ENCODE measurements at regions not wholly inside any gene's neighbourhood (a gene's known extent, or its start where the extent isn't known, plus 50 kb on each side); places are given as distances from the start of the nearest gene placed in this dataset.

- Mint-ChIP-seq H3K9me3 (peaks cover 0 to 6% of the 10 kb centered on the region in 2 experiments; a peak in 2 of 5 replicates), H3K27me3 (ENCODE audit: low read depth) (no peaks in the 10 kb centered on the region), H3K4me1 (no peaks in the 10 kb centered on the region), H3K36me3 (ENCODE audit: insufficient read depth in 1 of 3, low read depth in 3 of 3) (no peaks in the 10 kb centered on the region), H3K27ac (no peak overlapping the region), H3K4me3 (no peak overlapping the region)
- Histone ChIP-seq H3K4ac (ENCODE audit: low read depth, low read length) (no peak overlapping the region), H3K14ac (ENCODE audit: insufficient read depth, low read length) (no peak overlapping the region), H4K91ac (ENCODE audit: insufficient read length, low read depth, low read length) (no peak overlapping the region), H3K23ac (ENCODE audit: insufficient read length, low read depth, low read length) (no peak overlapping the region), H3T11ph (ENCODE audit: low read length) (no peak overlapping the region), H3K23me2 (ENCODE audit: insufficient read length, low read depth, low read length, poor library complexity, severe bottlenecking) (no peaks in the 10 kb centered on the region), H2BK20ac (ENCODE audit: low read depth, low read length, poor library complexity, severe bottlenecking) (no peak overlapping the region), H4K20me1 (ENCODE audit: control insufficient read depth, insufficient read depth, insufficient read length) (no peaks in the 10 kb centered on the region), H2BK5ac (ENCODE audit: insufficient read length, low read length) (no peak overlapping the region), H3K56ac (ENCODE audit: insufficient read length, low read depth, low read length) (no peak overlapping the region), H2BK120ac (ENCODE audit: low read depth, low read length, poor library complexity, severe bottlenecking) (no peak overlapping the region), H2BK12ac (ENCODE audit: insufficient read length, low read depth, low read length) (no peak overlapping the region), H3K79me1 (ENCODE audit: insufficient read depth, low read depth, low read length, poor library complexity, severe bottlenecking) (no peaks in the 10 kb centered on the region), H3K4me2 (ENCODE audit: insufficient read depth, insufficient read length, low read length) (no peak overlapping the region), H4K5ac (ENCODE audit: insufficient read length, low read depth, low read length) (no peak overlapping the region), H2AFZ (ENCODE audit: low read length) (no peak overlapping the region), H4K8ac (replicated peaks; ENCODE audit: insufficient read length, low read depth, low read length) (no peak overlapping the region), H3K4me1 (ENCODE audit: insufficient read depth, low read length) (no peaks in the 10 kb centered on the region), H3K9me3 (ENCODE audit: control insufficient read depth, low read depth, low read length) (no peaks in the 10 kb centered on the region), H3K18ac (ENCODE audit: insufficient read length, low read depth, low read length) (no peak overlapping the region), H3K27ac (ENCODE audit: insufficient read length, low read depth, low read length) (no peak overlapping the region), H3K9ac (ENCODE audit: extremely low read depth, insufficient read length, low read length) (no peak overlapping the region), H3K27me3 (ENCODE audit: insufficient read depth, low read length) (no peaks in the 10 kb centered on the region), H3K79me2 (ENCODE audit: insufficient read depth, low read length) (no peaks in the 10 kb centered on the region), H2AK5ac (ENCODE audit: insufficient read length, low read length) (no peak overlapping the region), H2BK15ac (ENCODE audit: low read depth, low read length) (no peak overlapping the region)
- no peak for DNase-seq
- WGBS (ENCODE audit: extremely low coverage, insufficient read length, low lambda C conversion rate) = no CpG with 5 or more reads among the region's 2 CpGs
- TF ChIP-seq CTCF (conservative IDR thresholded peaks at IDR 0.05) = no peak
These were observed 1095.4 kb upstream of the CADM2 start for GRCh38 chr3:83863380-83863779.
